Neural crest cell (in vitro differentiated cells): ENCODE measurements at regions not wholly inside any gene's neighbourhood (a gene's known extent, or its start where the extent isn't known, plus 50 kb on each side); places are given as distances from the start of the nearest gene placed in this dataset.
"Not testable (repeated sequence)": the region's sequence is repeated elsewhere in the genome, so short reads cannot be mapped to it uniquely, and the experiment has no call there.

Source experiments
- DNase-seq: peaks from one replicate; pipeline ENCODE4 v3.0.0; 2021; ENCODE audit warnings: low read depth, mixed read lengths, low spot score
- H3K27ac Mint-ChIP-seq: one replicate; pipeline ENCODE4 v1.8.0; 2021; ENCODE audit warnings: mild to moderate bottlenecking, mixed read lengths; ENCODE audit not compliant: unreplicated experiment
- H3K27me3 Mint-ChIP-seq: 2 replicates; pipeline ENCODE4 v1.8.0; 2021; ENCODE audit warnings: low read depth, mild to moderate bottlenecking, mixed read lengths
- H3K36me3 Mint-ChIP-seq: 2 replicates; pipeline ENCODE4 v1.8.0; 2021; ENCODE audit warnings: low read depth, mild to moderate bottlenecking, mixed read lengths
- H3K4me1 Mint-ChIP-seq: 2 replicates; pipeline ENCODE4 v1.8.0; 2021; ENCODE audit warnings: mixed read lengths
- H3K4me3 Mint-ChIP-seq: one replicate; pipeline ENCODE4 v1.8.0; 2021; ENCODE audit warnings: mild to moderate bottlenecking, mixed read lengths
- H3K9me3 Mint-ChIP-seq: 2 replicates; pipeline ENCODE4 v1.8.0; 2021; ENCODE audit warnings: mixed read lengths
- CTCF ChIP-seq: fragments of 200-600 bp; sonication (generic); conservative IDR thresholded peaks from 2 replicates; pipeline ENCODE4 v1.5.0; 2021; ENCODE audit warnings: antibody characterized with exemption, mild to moderate bottlenecking

GRCh38 chr13:81106348-81106747 is 765.4 kb upstream of the SPRY2 start:
- no peak overlapping the region for H3K27ac Mint-ChIP-seq
- no peaks in the 10 kb centered on the region for H3K9me3 Mint-ChIP-seq
- no peaks in the 10 kb centered on the region for H3K27me3 Mint-ChIP-seq
- no peaks in the 10 kb centered on the region for H3K4me1 Mint-ChIP-seq
- no peaks in the 10 kb centered on the region for H3K36me3 Mint-ChIP-seq
- no peak for TF ChIP-seq CTCF
- no peak overlapping the region for H3K4me3 Mint-ChIP-seq
- no peak for DNase-seq

GRCh38 chr13:81104035-81104715 is 763.2 kb upstream of the SPRY2 start:
- Mint-ChIP-seq H3K4me3 (no peak overlapping the region), H3K27me3 (no peaks in the 10 kb centered on the region), H3K4me1 (no peaks in the 10 kb centered on the region), H3K36me3 (no peaks in the 10 kb centered on the region), H3K9me3 (no peaks in the 10 kb centered on the region), H3K27ac (no peak overlapping the region)
- DNase-seq: no peak
- no peak for TF ChIP-seq CTCF

GRCh38 chr13:81102066-81102465 is 761.1 kb upstream of the SPRY2 start:
- not testable (repeated sequence) for DNase-seq, H3K27ac Mint-ChIP-seq, H3K4me3 Mint-ChIP-seq, H3K36me3 Mint-ChIP-seq, H3K9me3 Mint-ChIP-seq, H3K27me3 Mint-ChIP-seq, H3K4me1 Mint-ChIP-seq

- no peak overlapping the region for H3K27ac Mint-ChIP-seq
- H3K27me3 Mint-ChIP-seq: no peaks in the 10 kb centered on the region
- no peaks in the 10 kb centered on the region for H3K36me3 Mint-ChIP-seq
- DNase-seq: no peak
- H3K4me1 Mint-ChIP-seq: peaks cover 3% of the 10 kb centered on the region
- no peaks in the 10 kb centered on the region for H3K9me3 Mint-ChIP-seq
- TF ChIP-seq CTCF: no peak
- no peak overlapping the region for H3K4me3 Mint-ChIP-seq
Observed at GRCh38 chr13:81089371-81090157, 748.6 kb upstream of the SPRY2 start.

GRCh38 chr13:81080911-81081454 is 740.1 kb upstream of the SPRY2 start:
- no peak overlapping the region for H3K27ac Mint-ChIP-seq
- H3K4me1 Mint-ChIP-seq: no peaks in the 10 kb centered on the region
- no peak for DNase-seq
- no peaks in the 10 kb centered on the region for H3K27me3 Mint-ChIP-seq
- H3K9me3 Mint-ChIP-seq: peaks cover 4% of the 10 kb centered on the region
- no peak for TF ChIP-seq CTCF
- no peak overlapping the region for H3K4me3 Mint-ChIP-seq
- H3K36me3 Mint-ChIP-seq: no peaks in the 10 kb centered on the region

GRCh38 chr13:81078048-81078447 is 737.1 kb upstream of the SPRY2 start:
- Mint-ChIP-seq H3K9me3 (peaks cover 4% of the 10 kb centered on the region), H3K27me3 (no peaks in the 10 kb centered on the region), H3K36me3 (no peaks in the 10 kb centered on the region), H3K4me1 (no peaks in the 10 kb centered on the region), H3K27ac (no peak overlapping the region), H3K4me3 (no peak overlapping the region)
- DNase-seq: no peak
- TF ChIP-seq CTCF: no peak

- not testable (repeated sequence) for H3K4me3 Mint-ChIP-seq, H3K36me3 Mint-ChIP-seq, H3K27me3 Mint-ChIP-seq
Observed at GRCh38 chr13:81069822-81070221, 728.9 kb upstream of the SPRY2 start.

More at GRCh38 chr13:81069822-81070221, 728.9 kb upstream of the SPRY2 start:
- DNase-seq, H3K4me1 Mint-ChIP-seq, H3K27ac Mint-ChIP-seq, H3K9me3 Mint-ChIP-seq: not testable (repeated sequence)
